ENCODE measurements at regions not wholly inside any gene's neighbourhood (a gene's known extent, or its start where the extent isn't known, plus 50 kb on each side); places are given as distances from the start of the nearest gene placed in this dataset.
"Not testable (repeated sequence)": the region's sequence is repeated elsewhere in the genome, so short reads cannot be mapped to it uniquely, and the experiment has no call there.

GRCh38 chr18:35904389-35905037 is 68.0 kb upstream of the RMP24 start:
- no peak for DNase-seq
- no peaks in the 10 kb centered on the region for H3K27me3 ChIP-seq
- 78 to 89% (median 84%) methylated on average over 11 to 19 of the region's 19 CpGs for WGBS, 4 donors
- intact Hi-C loops (cut with DNase I) = no loop called here
- no peaks in the 10 kb centered on the region for H3K4me1 ChIP-seq (replicated peaks in 1 of 2)
- no peak overlapping the region for H3K27ac ChIP-seq
- no peak for TF ChIP-seq CTCF (IDR thresholded peaks at IDR 0.05)
- no peak for TF ChIP-seq POLR2A (IDR thresholded peaks at IDR 0.05)
- no peaks in the 10 kb centered on the region for H3K36me3 ChIP-seq (replicated peaks in 1 of 2)
- H3K9me3 ChIP-seq (replicated peaks in 1 of 3) = no peaks in the 10 kb centered on the region
- H3K4me3 ChIP-seq = no peak overlapping the region

- Histone ChIP-seq H3K27ac (no peak overlapping the region), H3K4me1 (replicated peaks in 1 of 2) (no peaks in the 10 kb centered on the region), H3K36me3 (replicated peaks in 1 of 2) (no peaks in the 10 kb centered on the region), H3K9me3 (replicated peaks in 1 of 3) (no peaks in the 10 kb centered on the region), H3K4me3 (no peak overlapping the region), H3K27me3 (no peaks in the 10 kb centered on the region)
- no peak for DNase-seq
- no peak for TF ChIP-seq POLR2A (IDR thresholded peaks at IDR 0.05)
- no peak for TF ChIP-seq CTCF (IDR thresholded peaks at IDR 0.05)
- 87 to 89% (median 89%) methylated on average over 10 of the region's 10 CpGs for WGBS, 4 donors
- intact Hi-C loops (cut with DNase I) = no loop called here
Observed at GRCh38 chr18:35905436-35905835, 67.0 kb upstream of the RMP24 start.

GRCh38 chr18:35906291-35906690 is 66.2 kb upstream of the RMP24 start:
- H3K27ac ChIP-seq; H3K27me3 ChIP-seq; DNase-seq; intact Hi-C loops (cut with DNase I); H3K36me3 ChIP-seq (replicated peaks in 1 of 2); H3K9me3 ChIP-seq (replicated peaks in 1 of 3); H3K4me1 ChIP-seq (replicated peaks in 1 of 2); H3K4me3 ChIP-seq: not testable (repeated sequence)
- WGBS, 4 donors = 50 to 91% (median 61%) methylated on average over 1 to 2 of the region's 3 CpGs

- Histone ChIP-seq H3K4me1 (replicated peaks in 1 of 2) (no peaks in the 10 kb centered on the region), H3K27me3 (no peaks in the 10 kb centered on the region), H3K9me3 (replicated peaks in 1 of 3) (no peaks in the 10 kb centered on the region), H3K27ac (no peak overlapping the region), H3K36me3 (replicated peaks in 1 of 2) (no peaks in the 10 kb centered on the region), H3K4me3 (no peak overlapping the region)
- intact Hi-C loops (cut with DNase I) = no loop called here
- no peak for TF ChIP-seq CTCF (IDR thresholded peaks at IDR 0.05)
- TF ChIP-seq POLR2A (IDR thresholded peaks at IDR 0.05) = no peak
- DNase-seq = no peak
Observed at GRCh38 chr18:35910327-35910726, 62.2 kb upstream of the RMP24 start.

GRCh38 chr18:35912332-35912731 is 60.1 kb upstream of the RMP24 start:
- WGBS, 4 donors = 26 to 39% (median 36%) methylated on average over 6 of the region's 6 CpGs

More at GRCh38 chr18:35912332-35912731, 60.1 kb upstream of the RMP24 start:
- no peaks in the 10 kb centered on the region for H3K36me3 ChIP-seq (replicated peaks in 1 of 2)
- H3K27ac ChIP-seq = no peak overlapping the region
- intact Hi-C loops (cut with DNase I) = no loop called here
- H3K27me3 ChIP-seq = no peaks in the 10 kb centered on the region
- H3K4me1 ChIP-seq (replicated peaks in 1 of 2) = no peaks in the 10 kb centered on the region
- no peaks in the 10 kb centered on the region for H3K9me3 ChIP-seq (replicated peaks in 1 of 3)
- no peak overlapping the region for H3K4me3 ChIP-seq
- DNase-seq = no peak
- TF ChIP-seq CTCF (IDR thresholded peaks at IDR 0.05) (no peak), POLR2A (IDR thresholded peaks at IDR 0.05) (no peak)

Measured in adrenal gland (tissue), 9 donors.